Uterus (tissue), 3 donors: ENCODE measurements at regions not wholly inside any gene's neighbourhood (a gene's known extent, or its start where the extent isn't known, plus 50 kb on each side); places are given as distances from the start of the nearest gene placed in this dataset.

Experiments used
- DNase-seq, 2 donors: peaks; one replicate each; pipeline ENCODE4 v3.0.0-alpha.2; 2019 to 2020
- H3K27ac ChIP-seq, 2 donors: fragments of 200-600 bp; sonication (generic); 1 replicate in 1 of 2; 2 replicates in 1 of 2; pipeline ENCODE4 v1.5.1; 2016 to 2018
- H3K27me3 ChIP-seq, 2 donors: fragments of 200-600 bp; sonication (generic); one replicate each; pipeline ENCODE4 v1.5.1; 2018 to 2019; ENCODE audit warnings: control low read depth in 1 of 2
- H3K36me3 ChIP-seq, 2 donors: fragments of 200-600 bp; sonication (generic); one replicate each; pipeline ENCODE4 v1.5.1; 2019; ENCODE audit warnings: control low read depth in 1 of 2
- H3K4me1 ChIP-seq, 2 donors: fragments of 200-600 bp; sonication (generic); one replicate each; pipeline ENCODE4 v1.5.1; 2018 to 2019; ENCODE audit warnings: control low read depth in 1 of 2
- H3K4me3 ChIP-seq, 2 donors: fragments of 200-600 bp; sonication (generic); 1 replicate in 1 of 2; 2 replicates in 1 of 2; pipeline ENCODE4 v1.5.1; 2018 to 2019; ENCODE audit warnings: mild to moderate bottlenecking in 1 of 2
- H3K9me3 ChIP-seq, 2 donors: fragments of 200-600 bp; sonication (generic); one replicate each; pipeline ENCODE4 v1.5.1; 2019; ENCODE audit warnings: control low read depth in 1 of 2
- POLR2A ChIP-seq, 2 donors: fragments of 450-650 bp; IDR thresholded peaks; one replicate each; pipeline ENCODE4 v1.6.1; 2016; ENCODE audit warnings: antibody characterized with exemption in 2 of 2, mild to moderate bottlenecking in 1 of 2, moderate library complexity in 1 of 2
- intact Hi-C: fragments of 100-400 bp; cut with DNase I; formaldehyde crosslinking; loops from one replicate; pipeline ENCODE4 v1.15.1; 2023; ENCODE audit warnings: low total_unique reads
- TF ChIP-seq, protein P1 (sequence below), 4 experiments: fragments of 200-600 bp in 2 of 4; fragments of 450-650 bp in 2 of 4; sonication (generic) in 2 of 4; IDR thresholded peaks; one replicate each; pipeline ENCODE4 v1.5.1; 2016 to 2019; ENCODE audit warnings: antibody characterized with exemption in 4 of 4, mild to moderate bottlenecking in 2 of 4, moderate library complexity in 1 of 4
- donor health status: DM: yes; HTN: yes; CAD: no.

DNA sequence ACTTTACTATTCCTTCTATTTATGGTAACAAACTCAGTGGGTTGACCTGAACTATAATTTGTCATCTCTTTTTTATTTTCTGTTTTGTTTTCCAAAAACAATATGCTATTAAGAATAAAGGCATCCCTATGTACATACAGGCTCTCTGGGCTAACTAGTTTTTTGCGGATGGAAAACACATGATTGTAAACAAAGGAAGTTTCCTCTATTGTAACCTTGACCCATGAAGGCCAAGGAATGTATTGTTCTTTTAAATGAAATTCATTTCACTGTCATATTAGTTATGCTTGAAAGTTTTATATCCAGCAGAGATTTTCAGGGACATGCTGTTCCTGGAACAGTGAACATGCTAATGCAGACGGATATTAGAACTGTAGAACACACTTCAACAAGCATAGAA lies 705.0 kb upstream of the SEL1L start:
- no peak overlapping the region for H3K27ac ChIP-seq
- no peak for DNase-seq
- no peaks in the 10 kb centered on the region for H3K36me3 ChIP-seq
- H3K4me3 ChIP-seq, result no peak overlapping the region
- no peak for TF ChIP-seq POLR2A (IDR thresholded peaks at IDR 0.05)
- TF ChIP-seq, protein P1, sequence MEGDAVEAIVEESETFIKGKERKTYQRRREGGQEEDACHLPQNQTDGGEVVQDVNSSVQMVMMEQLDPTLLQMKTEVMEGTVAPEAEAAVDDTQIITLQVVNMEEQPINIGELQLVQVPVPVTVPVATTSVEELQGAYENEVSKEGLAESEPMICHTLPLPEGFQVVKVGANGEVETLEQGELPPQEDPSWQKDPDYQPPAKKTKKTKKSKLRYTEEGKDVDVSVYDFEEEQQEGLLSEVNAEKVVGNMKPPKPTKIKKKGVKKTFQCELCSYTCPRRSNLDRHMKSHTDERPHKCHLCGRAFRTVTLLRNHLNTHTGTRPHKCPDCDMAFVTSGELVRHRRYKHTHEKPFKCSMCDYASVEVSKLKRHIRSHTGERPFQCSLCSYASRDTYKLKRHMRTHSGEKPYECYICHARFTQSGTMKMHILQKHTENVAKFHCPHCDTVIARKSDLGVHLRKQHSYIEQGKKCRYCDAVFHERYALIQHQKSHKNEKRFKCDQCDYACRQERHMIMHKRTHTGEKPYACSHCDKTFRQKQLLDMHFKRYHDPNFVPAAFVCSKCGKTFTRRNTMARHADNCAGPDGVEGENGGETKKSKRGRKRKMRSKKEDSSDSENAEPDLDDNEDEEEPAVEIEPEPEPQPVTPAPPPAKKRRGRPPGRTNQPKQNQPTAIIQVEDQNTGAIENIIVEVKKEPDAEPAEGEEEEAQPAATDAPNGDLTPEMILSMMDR (IDR thresholded peaks at IDR 0.05), result no peak
- no peaks in the 10 kb centered on the region for H3K4me1 ChIP-seq
- intact Hi-C loops, result no loop called here
- H3K27me3 ChIP-seq, result no peaks in the 10 kb centered on the region
- H3K9me3 ChIP-seq, result no peaks in the 10 kb centered on the region

DNA sequence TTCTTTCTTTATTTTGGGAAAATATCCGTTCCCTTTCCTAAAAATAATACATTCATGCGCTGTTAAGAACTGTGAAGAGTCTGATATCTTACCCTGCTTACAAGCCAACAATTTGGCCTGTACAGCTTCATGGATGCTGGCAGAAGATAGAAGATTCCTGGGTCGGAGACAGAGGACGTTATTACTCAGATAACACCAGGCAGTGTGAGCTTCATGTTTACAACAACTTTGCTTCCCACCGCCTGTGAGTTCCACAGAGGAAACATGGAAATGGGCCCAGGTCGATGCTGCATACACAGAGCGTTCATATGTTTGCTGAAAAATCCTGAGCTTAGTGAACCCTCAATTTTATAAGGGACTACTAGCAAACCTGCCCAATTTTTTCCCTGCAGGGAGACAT lies 705.6 kb upstream of the SEL1L start:
- Histone ChIP-seq H3K4me1 (no peaks in the 10 kb centered on the region), H3K9me3 (no peaks in the 10 kb centered on the region), H3K27ac (no peak overlapping the region), H3K27me3 (no peaks in the 10 kb centered on the region), H3K36me3 (no peaks in the 10 kb centered on the region), H3K4me3 (no peak overlapping the region)
- DNase-seq, result no peak
- TF ChIP-seq POLR2A (IDR thresholded peaks at IDR 0.05), result no peak
- TF ChIP-seq, protein P1 (IDR thresholded peaks at IDR 0.05), result no peak
- intact Hi-C loops, result no loop called here

DNA sequence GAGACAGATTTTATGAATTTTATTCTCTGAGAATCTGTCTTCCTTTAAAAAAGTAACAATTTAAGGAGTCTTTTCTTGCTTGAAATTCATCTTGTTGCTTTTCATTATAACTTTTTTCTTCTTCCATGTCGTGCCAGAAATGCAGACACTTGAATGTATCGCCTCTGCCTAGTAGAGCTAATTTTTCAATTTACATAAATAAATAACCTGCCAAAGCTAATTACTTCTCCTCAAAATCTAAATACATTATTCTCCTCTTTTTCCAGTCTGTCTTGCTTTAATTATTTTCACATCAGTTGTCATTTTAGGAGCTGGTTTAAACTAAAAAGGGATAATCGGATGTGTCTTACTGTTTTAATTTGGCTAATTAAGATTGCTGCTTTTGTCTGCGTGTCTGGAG lies 711.1 kb upstream of the SEL1L start:
- intact Hi-C loops, result no loop called here
- no peak for DNase-seq

DNA sequence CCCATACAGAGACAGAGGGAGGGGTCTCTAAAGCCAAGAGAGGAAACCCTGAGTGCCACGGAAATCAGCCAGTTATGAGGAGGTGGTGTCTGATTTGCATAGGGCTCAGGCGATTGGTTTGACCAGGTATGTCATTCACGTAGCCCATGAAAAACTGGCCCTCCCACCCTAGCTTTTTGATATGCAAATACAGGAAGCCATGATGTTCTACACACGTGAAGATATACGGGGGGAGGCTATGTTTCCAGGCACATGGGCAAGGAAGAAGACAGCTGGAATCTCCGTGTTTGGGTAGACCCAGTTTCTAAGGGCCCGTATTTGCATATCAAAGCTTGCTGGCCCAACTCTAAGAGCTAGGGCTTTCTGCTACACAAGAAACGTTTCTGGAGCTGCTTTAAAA lies 717.8 kb upstream of the SEL1L start:
- no peak for TF ChIP-seq POLR2A (IDR thresholded peaks at IDR 0.05)
- TF ChIP-seq, protein P1 (IDR thresholded peaks at IDR 0.05), result no peak
- intact Hi-C loops, result no loop called here
- no peak for DNase-seq
- Histone ChIP-seq H3K4me3 (no peak overlapping the region), H3K27me3 (no peaks in the 10 kb centered on the region), H3K9me3 (no peaks in the 10 kb centered on the region), H3K36me3 (no peaks in the 10 kb centered on the region), H3K4me1 (no peaks in the 10 kb centered on the region), H3K27ac (no peak overlapping the region)

More for the DNA sequence above, 711.1 kb upstream of the SEL1L start:
- Histone ChIP-seq H3K27ac (no peak overlapping the region), H3K9me3 (no peaks in the 10 kb centered on the region), H3K4me1 (no peaks in the 10 kb centered on the region), H3K36me3 (no peaks in the 10 kb centered on the region), H3K27me3 (no peaks in the 10 kb centered on the region), H3K4me3 (no peak overlapping the region)
- no peak for TF ChIP-seq POLR2A (IDR thresholded peaks at IDR 0.05)
- TF ChIP-seq, protein P1 (IDR thresholded peaks at IDR 0.05), result no peak

DNA sequence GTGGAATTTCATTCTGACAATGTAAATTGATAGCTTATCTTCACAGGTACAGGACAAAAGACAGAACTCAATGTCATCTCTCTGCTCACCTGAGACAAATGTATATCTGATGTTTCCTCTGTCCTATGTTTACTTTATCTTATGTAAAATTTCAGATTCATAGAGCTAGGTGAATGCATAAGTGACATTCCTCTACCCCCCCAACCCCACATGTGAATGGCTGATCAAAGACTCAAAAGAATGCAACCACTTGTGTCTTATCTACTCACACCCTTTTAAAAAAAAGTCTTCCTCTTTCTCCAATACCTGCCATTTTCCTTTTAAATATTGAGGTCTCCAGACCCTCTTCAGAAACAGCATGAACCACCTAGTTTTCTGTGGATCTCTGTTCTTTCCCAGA lies 736.6 kb upstream of the SEL1L start:
- no peaks in the 10 kb centered on the region for H3K4me1 ChIP-seq
- H3K4me3 ChIP-seq, result no peak overlapping the region
- intact Hi-C loops, result no loop called here
- H3K9me3 ChIP-seq, result no peaks in the 10 kb centered on the region
- no peak for TF ChIP-seq POLR2A (IDR thresholded peaks at IDR 0.05)
- TF ChIP-seq, protein P1 (IDR thresholded peaks at IDR 0.05), result no peak
- DNase-seq, result no peak
- H3K36me3 ChIP-seq, result no peaks in the 10 kb centered on the region
- no peaks in the 10 kb centered on the region for H3K27me3 ChIP-seq
- H3K27ac ChIP-seq, result no peak overlapping the region
